ENCODE measurements at regions not wholly inside any gene's neighbourhood (a gene's known extent, or its start where the extent isn't known, plus 50 kb on each side); places are given as distances from the start of the nearest gene placed in this dataset.

DNA sequence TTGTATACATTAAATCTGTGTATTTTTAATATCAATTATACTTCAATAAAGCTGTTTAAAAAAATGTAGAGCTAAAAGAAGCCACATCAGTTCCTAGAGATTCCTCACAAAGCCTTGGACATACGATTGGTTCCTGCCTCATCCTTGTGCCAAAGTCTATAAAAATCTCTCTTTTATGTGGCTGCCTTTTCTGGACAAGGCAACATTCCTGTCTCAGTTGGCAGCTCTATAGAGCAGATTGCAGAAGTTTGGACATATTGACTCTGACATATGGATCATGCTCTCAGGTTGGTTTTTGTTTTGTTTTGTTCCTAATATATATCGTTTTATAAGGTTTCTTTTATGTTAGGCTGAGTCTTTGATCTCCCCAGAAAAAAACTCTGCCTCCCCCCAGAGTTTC, 148.9 kb downstream of the MAFB start:
- DNase-seq (ENCODE audit: low read depth): no peak

DNA sequence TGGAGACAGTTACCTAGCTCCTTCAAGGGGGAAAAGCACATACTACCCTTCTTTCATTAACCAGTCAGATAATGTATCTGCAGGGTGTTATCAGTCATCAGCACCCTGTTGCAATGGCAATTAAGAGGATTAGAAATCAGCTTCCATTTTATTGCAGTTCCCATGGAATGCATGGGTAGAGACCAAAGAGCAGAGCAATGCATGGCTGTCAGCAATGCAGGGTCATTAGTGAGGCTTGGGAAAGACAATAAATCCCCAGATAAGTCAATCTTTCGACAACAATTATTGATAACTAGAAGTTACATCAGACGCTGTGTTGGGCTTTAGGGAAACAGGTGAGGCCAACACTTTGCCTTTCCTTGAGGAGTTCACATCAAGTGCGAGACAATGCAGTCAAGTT, 150.9 kb downstream of the MAFB start:
- DNase-seq (ENCODE audit: low read depth): no peak

DNA sequence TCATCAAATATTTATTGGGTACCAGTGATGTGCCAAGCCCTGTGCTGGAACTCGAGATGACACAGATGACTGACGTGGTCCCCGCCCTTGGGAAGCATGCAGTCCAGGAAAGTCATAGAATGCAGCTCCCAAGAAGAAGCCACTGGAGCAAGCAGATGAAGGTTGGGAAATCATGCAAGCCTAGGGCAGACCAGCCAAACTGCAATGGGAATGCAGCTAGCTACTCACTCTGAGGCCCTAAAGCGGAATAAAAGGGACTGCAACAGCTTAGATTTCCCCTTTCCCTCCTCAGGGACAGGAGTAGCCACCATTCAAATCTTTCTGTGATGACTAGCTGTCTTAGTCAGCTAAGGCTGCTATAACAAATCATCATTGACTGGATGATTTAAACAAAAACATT, 152.2 kb downstream of the MAFB start:
- DNase-seq (ENCODE audit: low read depth): no peak

DNA sequence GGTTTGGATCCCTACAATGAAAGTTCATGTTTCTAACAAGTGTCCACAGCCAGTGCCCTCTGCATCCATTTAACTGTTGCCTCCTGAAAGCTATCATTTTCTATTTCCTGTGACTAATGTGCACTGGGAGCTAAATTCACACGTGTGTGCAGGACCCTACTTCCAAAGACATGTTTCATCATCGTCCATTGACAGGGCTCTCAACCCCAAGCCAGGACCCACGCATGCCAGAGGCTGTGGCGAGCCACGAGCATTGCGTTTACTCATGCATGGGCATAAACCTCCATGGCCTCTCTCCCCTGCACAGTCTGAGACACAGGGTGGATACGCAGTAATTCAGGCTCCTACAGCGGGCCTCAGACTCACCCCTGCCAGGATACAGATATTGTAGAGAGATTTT, 153.2 kb downstream of the MAFB start:
- DNase-seq (ENCODE audit: low read depth): no peak

DNA sequence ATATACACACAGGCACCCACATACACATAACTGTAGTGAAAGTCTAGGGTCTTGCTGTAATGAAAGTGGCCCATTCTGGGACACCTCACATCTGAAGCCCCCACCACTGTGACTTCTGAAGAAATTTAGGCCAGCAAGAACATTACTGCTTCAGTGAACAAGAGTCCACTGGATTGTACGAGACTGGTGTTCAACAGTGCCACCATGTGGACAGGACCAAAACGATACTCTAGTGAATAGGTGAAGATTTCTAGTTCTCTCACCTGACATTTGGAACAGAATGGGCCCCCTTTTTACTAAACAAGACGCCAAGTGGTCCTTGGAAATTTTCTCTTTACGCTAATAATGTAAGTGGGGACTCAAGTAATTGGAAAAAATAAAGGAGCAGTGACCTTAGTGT, 156.9 kb downstream of the MAFB start:
- no peak for DNase-seq (ENCODE audit: low read depth)

DNA sequence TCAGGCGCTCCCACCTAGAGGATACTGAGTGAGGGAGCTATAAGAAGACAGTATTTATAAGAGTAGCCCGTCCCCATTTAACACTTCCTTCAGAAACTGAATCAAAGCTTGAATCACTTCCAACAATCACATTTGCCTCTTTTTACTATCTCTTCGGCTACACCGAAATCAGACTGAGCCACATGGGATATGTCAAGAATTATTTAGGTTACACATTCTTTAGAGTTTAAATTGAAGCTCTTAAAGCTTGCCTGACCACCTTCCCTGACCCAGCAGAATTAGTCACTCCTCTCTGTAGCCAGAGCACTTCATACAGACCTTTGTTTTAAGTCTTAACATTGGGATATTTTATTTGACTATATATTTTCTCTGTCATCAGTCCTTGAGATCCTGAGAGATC, 163.7 kb downstream of the MAFB start:
- DNase-seq (ENCODE audit: low read depth): no peak

DNA sequence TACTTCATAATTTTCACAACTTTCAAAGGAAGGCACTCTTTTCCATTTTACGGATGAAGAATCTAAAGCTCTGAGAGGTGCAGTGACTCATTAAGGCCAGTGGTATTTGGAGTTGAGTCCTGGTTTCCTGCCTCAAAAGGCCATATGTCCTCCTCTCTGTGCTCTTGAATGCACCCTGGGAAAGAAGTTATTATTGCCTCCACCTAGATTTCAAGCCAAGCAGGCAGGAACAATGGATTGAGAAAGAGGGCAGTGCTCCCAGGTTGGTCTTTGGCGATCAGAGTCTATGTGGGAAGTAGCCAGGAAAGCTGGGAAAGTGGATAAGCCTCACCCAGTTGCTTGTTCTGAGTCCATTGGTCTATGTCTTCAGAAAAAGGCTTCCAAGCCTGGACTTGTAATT, 165.0 kb downstream of the MAFB start:
- DNase-seq (ENCODE audit: low read depth): no peak

DNA sequence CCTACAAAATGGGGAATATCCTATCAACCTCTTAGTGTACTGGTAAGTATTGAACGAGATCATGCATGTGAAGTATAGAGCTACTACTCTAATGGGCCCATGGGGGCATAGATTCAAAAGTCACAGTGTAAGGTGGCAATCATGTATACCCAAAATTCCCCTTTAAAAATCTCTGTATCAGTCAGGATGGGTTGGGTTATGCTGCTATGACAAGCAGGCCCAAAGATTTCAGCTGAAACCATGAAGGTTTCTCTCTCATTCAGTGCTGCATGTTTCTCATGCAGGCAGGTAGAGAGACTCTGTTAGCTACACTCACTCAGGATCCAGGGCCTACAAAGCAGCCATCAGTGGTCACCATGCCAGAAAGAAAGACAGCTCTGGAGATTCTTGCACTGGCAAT, 166.6 kb downstream of the MAFB start:
- no peak for DNase-seq (ENCODE audit: low read depth)

DNA sequence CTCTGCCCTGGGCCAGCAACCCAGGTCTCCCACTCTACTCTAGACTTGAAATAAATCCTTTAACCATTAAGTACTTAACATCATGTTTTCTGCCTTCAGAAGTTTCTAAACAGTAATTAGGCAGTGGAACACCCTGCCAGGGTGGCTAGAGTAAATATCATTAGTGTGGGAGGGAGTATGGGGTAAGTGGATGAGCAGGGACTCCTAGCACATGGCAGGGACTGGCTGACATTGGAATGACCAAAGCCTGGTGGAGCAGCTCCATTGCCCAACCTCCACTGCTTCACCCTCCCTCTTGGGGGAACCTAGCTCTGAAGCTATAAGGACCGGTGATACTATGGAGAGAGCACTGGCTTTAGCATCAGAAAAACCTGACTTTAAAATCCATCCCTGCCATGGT, 167.1 kb downstream of the MAFB start:
- no peak for DNase-seq (ENCODE audit: low read depth)

DNA sequence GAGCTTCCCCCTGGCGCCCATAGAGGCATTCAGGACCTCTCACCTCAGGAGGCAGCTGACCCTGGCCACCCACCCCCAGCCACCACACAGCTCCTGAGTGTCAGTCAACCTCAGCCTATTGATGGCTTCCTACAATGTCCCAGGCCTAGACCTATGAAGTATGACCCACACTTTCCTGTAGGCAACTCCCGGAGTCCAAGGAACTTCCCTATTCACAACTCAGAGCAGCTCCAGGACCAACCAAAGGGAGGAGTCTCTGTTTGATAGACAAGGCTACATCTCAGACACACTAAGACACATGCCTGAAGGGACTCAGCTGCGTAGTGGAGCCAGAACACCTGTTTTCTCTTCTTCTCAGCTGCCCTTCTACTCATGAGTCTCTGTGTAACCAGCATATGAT, 169.1 kb downstream of the MAFB start:
- no peak for DNase-seq (ENCODE audit: low read depth)

DNA sequence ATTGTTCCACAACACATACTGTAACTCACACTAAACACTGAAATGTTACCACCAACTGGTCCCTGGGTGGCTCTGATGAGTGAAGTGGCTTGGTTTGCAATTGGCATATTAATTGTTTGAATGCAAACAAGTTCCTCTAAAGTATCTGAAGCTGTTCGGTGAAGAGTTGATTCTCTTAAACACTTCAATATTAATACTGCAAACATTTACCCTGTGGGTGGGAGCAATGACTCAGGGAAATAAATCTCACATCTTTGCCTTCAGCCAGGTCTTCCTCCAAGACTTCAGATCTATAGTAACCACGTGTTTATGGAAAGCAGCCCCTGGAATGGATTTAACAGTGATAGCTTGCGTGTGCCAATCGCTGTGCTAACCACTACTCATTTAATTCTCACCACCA, 176.0 kb downstream of the MAFB start:
- DNase-seq (ENCODE audit: low read depth): no peak

DNA sequence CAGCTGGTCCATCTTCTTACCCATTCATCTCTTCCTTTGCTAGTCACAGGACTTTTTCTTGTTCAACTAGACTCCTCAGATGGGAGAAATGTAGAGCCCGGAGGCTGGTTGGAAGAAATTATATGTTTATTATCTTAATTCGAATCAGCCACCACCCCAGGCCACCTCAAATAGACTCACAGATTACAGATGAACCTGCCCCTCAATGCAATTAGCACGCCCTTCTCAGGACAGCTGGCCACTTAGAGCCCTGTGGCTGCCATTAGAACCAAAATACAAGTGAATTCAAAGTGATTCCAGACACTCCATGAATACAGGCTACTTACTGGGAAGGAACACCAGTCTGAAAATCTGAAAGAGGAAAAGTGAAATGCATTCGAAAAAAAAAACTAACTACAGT, 176.4 kb downstream of the MAFB start:
- no peak for DNase-seq (ENCODE audit: low read depth)

DNA sequence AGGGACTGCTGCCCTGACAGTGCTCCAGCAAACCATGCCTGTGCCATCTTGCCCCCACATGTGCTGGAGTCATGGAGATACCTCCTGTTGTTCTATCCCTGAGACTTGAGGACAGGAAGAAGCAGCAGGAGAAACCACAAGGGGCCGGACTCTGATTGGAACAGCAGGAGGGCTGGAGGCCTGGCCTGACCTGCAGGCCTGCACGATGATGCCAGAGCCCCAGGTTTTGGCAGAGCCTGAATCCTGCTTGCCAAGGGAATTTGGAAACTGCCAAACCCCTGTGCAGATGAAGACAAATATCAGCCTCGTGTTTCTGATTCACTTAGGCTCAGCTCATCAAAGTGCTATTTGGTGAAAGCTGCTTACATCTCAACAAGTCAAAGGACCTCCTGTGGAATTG, 177.6 kb downstream of the MAFB start:
- DNase-seq (ENCODE audit: low read depth): no peak

DNA sequence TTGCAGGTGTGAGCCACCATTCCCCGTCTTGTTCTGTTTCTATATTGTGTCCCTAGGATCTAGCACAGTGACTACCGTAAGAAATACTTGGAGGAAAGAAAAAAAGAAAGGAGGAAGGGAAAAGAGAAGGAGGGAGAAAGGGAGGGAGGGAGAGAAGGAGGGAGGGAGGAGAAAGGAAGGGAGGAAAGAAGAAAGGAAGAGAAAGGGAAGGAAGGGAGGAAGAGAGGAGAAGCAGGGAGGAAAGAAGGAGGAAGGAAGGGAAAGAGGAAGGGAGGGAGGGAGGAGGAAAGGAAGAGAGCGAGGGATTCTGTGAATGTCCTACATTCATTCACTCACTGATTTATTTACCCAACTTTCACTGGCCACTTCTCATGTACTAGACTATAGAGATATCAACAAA, 178.4 kb downstream of the MAFB start:
- DNase-seq (ENCODE audit: low read depth): no peak

DNA sequence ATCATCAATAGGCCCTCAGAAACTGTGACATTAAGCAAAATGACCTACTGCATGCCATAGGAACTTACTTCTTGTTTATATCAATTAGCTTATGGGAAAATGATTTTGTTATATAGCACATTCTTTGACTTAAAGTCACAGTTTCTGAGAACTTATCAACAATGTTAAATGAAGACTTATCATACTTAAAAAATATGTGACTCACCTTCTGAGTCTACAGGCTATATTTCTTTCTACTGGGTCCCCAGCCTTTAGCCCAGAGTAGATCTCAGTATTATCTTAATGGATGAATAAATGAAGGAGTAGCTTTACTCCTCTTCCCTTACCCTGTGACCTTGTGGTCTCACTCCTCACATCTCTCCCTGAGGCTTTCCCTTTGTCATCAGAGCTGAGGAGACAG, 180.2 kb downstream of the MAFB start:
- DNase-seq (ENCODE audit: low read depth): no peak

DNA sequence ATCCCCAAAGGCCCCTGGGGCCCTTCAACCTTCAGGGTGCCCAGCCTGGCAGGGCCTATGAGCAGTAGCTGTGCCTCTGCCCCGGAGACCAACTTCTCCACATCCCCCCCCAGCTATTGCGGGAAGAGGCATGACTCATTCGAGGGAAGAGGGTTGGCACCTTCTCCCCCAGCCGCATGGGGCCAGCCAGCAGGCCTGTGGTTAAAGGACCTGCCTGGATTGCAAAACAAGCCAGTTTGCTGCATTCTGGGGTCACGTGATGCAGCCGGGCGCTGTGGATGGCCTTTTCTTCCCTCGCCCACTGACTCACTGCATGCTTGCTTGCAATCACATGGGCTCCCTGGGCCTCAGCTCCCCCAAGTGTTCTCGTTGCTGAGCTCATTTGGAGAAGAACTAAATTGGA, 182.5 kb downstream of the MAFB start:
- no peak for DNase-seq (ENCODE audit: low read depth)

DNA sequence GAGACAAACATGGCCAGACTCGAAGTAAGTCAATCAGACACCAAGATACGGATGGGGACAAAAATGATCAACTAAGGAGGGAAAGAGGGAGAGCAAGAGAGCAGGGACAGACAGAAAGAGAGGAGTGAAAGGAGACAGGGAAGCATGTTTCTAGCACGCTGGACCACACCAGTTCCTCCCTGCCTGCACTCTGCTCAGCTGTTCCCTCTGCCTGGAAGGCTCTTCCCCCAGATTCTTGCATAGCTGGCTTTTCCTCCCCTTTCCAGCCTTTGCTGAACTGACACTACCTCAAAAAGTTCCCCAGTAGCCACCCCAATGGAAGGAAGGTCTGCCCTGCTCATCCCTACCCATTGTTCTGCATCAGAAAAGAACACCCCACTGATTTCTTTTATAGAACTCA, 185.9 kb downstream of the MAFB start:
- no peak for DNase-seq (ENCODE audit: low read depth)

DNA sequence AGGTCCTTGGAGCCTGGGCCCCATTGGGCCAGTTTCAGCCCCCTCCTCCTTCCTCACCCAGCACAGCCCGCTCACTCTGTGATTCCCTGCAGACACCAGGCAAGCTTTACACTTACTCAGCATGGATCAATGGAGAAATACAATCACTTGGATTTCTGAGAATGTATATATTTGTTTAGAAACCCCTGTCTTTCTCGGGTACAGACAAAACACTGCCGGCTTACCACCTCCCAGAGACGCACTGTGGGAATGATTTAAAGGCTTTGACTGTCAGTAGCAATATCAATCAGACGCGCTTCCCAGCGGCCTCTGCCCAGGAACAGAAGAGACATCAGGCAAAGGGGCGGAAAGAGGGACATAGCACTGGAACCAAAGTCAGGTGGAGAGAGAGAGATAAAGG, 186.5 kb downstream of the MAFB start:
- DNase-seq (ENCODE audit: low read depth): no peak

DNA sequence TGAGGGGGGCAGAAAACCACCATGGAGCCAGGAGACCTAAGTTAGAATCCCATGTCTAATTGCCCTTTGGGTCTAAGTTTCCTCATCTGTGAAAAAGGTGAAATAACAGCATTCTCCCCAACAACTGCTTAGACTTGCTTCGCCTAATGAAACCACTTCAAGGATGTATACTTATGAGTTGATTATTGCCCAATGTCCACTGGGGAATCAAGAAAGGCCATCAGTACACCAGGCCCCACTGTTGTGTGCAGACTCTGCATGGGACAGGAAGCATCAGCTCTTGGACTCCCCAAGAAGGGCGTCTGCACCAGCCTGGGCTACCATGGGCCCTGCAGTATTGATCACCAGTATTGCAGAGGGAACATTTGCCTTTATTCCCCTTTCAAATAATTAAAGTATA, 189.6 kb downstream of the MAFB start:
- no peak for DNase-seq (ENCODE audit: low read depth)

DNA sequence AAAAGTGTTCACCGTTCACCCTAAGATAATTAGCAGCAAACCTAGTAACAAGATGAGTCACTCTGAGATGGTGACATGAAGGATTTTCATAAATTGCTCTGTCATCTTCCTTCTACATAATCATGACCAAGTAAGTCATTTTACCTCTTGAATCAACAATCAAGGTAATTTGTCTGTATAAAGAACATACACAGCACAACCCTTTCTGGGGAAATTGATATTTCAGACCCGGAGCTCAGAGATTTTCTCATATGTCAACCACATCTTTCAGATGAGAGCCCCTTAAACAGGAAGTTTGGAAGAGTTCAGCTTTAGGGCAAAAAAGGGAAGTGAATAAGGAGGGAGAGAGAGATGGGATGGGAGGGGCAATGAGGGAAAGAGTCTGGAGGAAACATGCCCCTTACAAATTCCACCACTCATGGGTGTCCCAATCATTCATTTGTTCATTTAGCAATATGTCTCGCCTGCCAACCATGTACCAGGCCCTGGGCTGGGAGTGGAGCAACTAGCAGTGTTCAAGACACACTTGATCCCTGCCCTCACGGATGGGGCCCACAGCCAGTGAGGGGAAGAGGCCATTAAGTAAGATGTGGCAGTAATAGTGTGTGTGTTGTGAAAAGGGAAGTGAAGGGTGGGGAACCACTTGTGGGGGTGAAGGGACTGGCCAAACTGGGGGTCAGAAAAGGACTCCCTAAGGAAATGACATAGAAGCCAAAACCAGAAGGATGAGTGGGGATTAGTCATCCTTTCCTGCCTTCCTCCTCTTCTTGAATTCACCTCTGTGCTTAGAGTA, 190.9 kb downstream of the MAFB start:
- DNase-seq (ENCODE audit: low read depth): no peak

DNA sequence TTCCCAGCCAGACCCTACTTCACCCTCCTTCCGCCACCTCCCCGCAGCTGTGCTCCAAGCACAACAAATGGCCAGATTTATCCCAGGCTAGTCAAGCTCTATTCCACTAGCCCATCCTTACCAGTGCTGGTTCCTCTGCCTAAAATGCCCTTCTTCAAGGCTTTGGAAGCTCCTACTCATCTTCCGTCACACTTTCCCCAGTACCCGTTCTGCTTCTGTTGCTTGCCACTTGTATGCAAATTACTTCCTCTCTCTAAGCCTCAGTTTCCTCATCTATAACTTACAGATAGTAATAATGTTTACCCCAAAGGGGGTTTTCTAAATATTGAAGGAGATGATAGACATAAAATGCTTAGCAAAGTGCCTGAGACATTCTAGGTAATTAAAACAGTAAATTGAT, 193.1 kb downstream of the MAFB start:
- no peak for DNase-seq (ENCODE audit: low read depth)

DNA sequence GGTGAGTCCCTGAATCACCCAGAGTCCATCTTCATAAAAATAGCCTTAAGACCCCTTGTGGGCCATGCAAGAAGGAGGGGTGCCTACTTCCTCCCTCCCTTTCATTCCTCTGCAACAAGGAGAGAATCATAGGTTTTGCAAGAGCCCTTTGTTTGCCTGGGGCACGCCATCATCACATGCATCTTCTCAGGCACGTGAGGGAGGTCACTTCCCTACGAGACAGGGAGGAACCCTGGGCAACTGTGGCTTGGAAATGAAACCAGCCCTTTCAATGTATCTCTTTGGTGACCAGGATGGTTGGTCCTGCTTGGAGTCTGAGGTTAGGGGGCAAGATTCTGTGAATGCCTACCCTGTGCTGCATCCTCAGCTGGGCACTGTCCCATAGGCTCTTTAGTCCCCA, 194.8 kb downstream of the MAFB start:
- DNase-seq (ENCODE audit: low read depth): no peak

DNA sequence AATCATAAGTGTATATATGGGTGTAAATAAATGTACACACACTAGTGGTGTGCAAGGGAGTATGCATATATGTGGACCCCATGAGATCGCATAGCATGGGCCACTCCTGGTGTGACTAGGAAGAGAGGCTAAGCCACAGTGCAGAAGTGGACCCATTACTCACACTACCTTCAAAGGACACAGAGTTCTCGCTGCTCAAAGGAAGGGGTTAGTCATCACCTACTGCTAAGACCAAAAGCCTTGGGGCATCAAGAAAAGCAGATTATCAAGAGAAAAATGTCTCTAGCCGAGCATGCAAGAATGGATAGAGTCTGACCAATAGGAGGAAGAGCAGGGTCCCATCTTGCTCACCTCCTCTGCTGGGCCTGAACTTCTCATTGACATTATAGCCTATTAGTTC, 195.5 kb downstream of the MAFB start:
- no peak for DNase-seq (ENCODE audit: low read depth)

DNA sequence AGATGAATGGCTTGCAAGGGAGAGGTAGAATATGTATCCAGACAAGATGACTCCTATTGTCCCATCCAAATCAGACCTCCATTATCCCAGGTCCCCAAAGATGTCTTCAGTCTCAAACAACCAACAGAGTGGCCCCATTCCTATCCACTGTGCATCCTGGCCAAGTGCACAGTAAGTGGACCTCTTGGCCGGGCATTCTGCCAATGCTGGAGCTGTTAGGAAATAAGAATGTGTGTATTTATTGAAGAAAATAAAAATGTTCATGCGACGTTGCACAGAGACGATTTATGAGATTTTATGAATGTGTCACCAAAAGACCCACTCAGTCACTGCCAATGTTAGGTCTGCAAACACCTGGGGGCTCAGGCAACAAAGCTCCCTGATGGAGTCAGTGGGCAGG, 196.0 kb downstream of the MAFB start:
- DNase-seq (ENCODE audit: low read depth): no peak

Data from stimulated activated CD4-positive, alpha-beta T cell treated with anti-CD3 and anti-CD28 coated beads, Interleukin-2, amount 100 ng/mL, for 4 hours (primary cell).